Upper lobe of right lung (tissue), 1 donor: ENCODE measurements at regions not wholly inside any gene's neighbourhood (a gene's known extent, or its start where the extent isn't known, plus 50 kb on each side); places are given as distances from the start of the nearest gene placed in this dataset.

Source experiments
- ATAC-seq: fragments of 200-7000 bp; cut with Tn5 transposase; one replicate; pipeline ENCODE4 v1.9.1; 2020; ENCODE audit warnings: mild to moderate bottlenecking, moderate library complexity
- DNase-seq: peaks from one replicate; pipeline ENCODE4 v3.0.0-alpha.2; 2020
- H3K27ac ChIP-seq: fragments of 200-600 bp; one replicate; pipeline ENCODE4 v1.8.0; 2022
- H3K27me3 ChIP-seq: fragments of 200-600 bp; one replicate; pipeline ENCODE4 v1.8.0; 2022; ENCODE audit warnings: mild to moderate bottlenecking
- H3K36me3 ChIP-seq: fragments of 200-600 bp; one replicate; pipeline ENCODE4 v1.8.0; 2022
- H3K4me1 ChIP-seq: fragments of 200-600 bp; one replicate; pipeline ENCODE4 v1.8.0; 2022
- H3K4me3 ChIP-seq: fragments of 200-600 bp; one replicate; pipeline ENCODE4 v1.8.0; 2022; ENCODE audit warnings: mild to moderate bottlenecking
- H3K9me3 ChIP-seq: fragments of 200-600 bp; one replicate; pipeline ENCODE4 v1.8.0; 2022
- intact Hi-C: fragments of 100-400 bp; cut with DNase I; formaldehyde crosslinking; loops from one replicate; pipeline ENCODE4 v1.11.0; 2022
- TF ChIP-seq, protein P1 (sequence below): fragments of 200-600 bp; IDR thresholded peaks from one replicate; pipeline ENCODE4 v1.8.0; 2022; ENCODE audit warnings: antibody characterized with exemption
- donor health status: DM: no; HTN: yes; CAD: no; lungs with severe emphysema.

DNA sequence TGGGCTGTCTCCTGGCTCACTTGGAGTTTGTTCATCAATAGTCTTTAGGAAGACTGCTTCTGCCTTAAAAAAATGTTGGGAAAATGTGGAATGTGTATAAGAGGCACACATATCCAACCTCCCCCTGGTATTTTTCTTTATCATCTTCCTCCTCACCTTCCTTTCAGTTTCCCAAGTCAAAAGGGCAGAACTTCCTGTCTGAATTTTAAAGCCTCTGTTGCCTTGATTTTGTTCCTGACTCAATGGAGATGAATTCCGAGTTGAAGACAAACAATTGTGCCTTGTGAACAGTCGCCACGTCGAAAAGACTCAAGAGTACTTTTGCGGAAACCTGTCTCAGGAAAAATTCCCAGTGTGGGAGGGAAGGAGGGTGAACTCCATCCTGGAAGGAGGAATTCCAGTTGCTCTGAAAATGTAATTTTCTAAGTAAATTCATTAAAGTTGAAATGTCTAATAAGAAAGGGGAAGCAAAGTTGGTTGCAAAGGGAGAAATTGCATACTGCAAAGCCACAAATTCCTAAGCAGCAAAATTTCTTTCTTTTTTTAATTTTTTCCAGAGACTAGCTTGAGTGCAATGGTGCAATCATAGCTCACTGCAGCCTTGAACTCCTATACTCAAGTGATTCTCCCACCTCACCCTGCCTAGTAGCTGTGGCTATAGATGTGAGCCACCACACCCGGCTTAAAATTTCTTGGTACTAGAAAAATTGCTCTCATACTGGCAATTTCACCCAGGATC is 50.2 kb upstream of the ELK3 start:
- no peaks in the 10 kb centered on the region for H3K9me3 ChIP-seq
- intact Hi-C loops: no loop called here
- H3K27ac ChIP-seq: no peak overlapping the region
- DNase-seq: no peak
- no peak for ATAC-seq
- no peaks in the 10 kb centered on the region for H3K36me3 ChIP-seq
- H3K4me3 ChIP-seq: no peak overlapping the region
- H3K27me3 ChIP-seq: no peaks in the 10 kb centered on the region
- peaks cover 15% of the 10 kb centered on the region for H3K4me1 ChIP-seq
- TF ChIP-seq, protein P1, sequence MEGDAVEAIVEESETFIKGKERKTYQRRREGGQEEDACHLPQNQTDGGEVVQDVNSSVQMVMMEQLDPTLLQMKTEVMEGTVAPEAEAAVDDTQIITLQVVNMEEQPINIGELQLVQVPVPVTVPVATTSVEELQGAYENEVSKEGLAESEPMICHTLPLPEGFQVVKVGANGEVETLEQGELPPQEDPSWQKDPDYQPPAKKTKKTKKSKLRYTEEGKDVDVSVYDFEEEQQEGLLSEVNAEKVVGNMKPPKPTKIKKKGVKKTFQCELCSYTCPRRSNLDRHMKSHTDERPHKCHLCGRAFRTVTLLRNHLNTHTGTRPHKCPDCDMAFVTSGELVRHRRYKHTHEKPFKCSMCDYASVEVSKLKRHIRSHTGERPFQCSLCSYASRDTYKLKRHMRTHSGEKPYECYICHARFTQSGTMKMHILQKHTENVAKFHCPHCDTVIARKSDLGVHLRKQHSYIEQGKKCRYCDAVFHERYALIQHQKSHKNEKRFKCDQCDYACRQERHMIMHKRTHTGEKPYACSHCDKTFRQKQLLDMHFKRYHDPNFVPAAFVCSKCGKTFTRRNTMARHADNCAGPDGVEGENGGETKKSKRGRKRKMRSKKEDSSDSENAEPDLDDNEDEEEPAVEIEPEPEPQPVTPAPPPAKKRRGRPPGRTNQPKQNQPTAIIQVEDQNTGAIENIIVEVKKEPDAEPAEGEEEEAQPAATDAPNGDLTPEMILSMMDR: no peak
